ENCODE measurements at regions not wholly inside any gene's neighbourhood (a gene's known extent, or its start where the extent isn't known, plus 50 kb on each side); places are given as distances from the start of the nearest gene placed in this dataset.
"Not testable (repeated sequence)": the region's sequence is repeated elsewhere in the genome, so short reads cannot be mapped to it uniquely, and the experiment has no call there.

DNA sequence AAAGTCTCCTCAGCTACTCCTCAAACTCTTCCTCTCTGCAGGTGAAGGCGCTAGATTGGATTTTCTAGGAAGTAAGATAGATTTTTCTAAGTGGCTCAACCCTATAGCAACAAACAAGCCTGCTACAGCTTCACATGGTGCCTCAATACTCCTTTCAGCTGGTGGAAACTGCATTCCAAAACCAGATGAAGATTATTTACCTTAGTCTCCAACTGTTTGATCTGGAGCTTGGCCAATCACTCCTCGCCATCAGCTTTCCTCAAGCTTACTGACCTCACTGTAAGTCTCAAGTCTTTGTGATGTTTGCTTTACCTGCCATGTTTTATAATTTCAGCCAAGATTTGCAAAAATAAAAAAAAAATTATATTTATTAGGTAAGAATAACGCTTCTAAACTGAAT, 622.4 kb downstream of the CHSY3 start:
- Histone ChIP-seq H3K27ac (ENCODE audit: low read depth, low read length) (no peak overlapping the region), H3K36me3 (ENCODE audit: control insufficient read depth, insufficient read depth, low read length) (no peaks in the 10 kb centered on the region), H3K4me3 (ENCODE audit: low read length) (no peak overlapping the region), H3K27me3 (ENCODE audit: control insufficient read depth, insufficient read depth, low read length) (no peaks in the 10 kb centered on the region), H3K4me1 (ENCODE audit: control insufficient read depth, insufficient read depth, low read length) (no peaks in the 10 kb centered on the region), H3K9ac (ENCODE audit: low read length) (no peak overlapping the region)

DNA sequence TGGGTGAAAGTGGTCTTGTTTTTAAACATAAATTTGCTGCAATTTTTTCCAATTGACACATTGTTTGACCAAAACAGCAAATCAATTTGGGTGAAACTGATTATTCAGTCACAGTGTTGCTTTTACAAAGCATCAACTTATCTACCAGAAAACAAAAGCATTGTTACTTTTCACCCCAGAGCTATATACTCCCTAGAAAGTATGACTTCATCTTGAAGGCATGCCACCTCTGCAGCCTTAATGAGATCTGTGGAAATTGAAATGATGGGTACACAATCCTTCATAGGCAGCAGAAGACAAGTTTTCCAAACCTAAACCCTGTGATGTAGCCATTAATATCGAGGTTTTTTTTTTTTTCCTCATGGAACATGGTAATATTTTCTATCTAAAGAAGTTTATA, 615.9 kb downstream of the CHSY3 start:
- H3K4me3 ChIP-seq (ENCODE audit: low read length), result no peak overlapping the region
- no peaks in the 10 kb centered on the region for H3K27me3 ChIP-seq (ENCODE audit: control insufficient read depth, insufficient read depth, low read length)
- no peaks in the 10 kb centered on the region for H3K4me1 ChIP-seq (ENCODE audit: control insufficient read depth, insufficient read depth, low read length)
- no peak overlapping the region for H3K27ac ChIP-seq (ENCODE audit: low read depth, low read length)
- no peaks in the 10 kb centered on the region for H3K36me3 ChIP-seq (ENCODE audit: control insufficient read depth, insufficient read depth, low read length)
- no peak overlapping the region for H3K9ac ChIP-seq (ENCODE audit: low read length)

DNA sequence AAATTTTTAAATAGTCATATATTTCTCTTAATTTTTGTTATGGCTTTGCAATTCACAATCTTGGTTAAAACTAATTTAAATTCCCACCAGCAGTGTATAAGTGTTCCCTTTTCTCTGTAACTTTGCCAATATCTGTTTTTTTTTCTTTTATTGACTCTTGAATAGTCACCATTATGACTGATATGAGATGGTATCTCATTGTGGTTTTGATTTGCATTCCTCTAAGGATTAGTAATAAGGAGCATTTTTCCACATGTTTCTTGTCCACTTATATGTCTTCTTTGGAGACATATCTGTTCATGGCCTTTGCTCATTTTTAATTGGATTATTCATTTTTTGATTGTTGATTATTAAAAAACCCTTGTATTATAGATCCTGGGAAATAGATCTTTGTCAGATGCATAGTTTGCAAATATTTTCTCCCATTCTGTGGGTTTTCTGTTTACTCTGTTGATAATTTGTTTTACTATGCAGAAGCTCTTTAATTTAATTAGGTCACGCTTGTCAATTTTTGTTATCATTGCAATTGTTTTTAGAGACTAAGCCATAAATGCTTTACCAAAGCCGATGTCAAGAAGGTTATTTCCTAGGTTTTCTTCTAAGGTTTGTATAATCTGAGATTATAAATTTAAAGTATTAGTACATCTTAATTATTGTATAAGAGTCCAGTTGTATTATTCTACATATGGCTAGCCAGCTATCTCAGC, 610.9 kb downstream of the CHSY3 start:
- Histone ChIP-seq H3K4me1 (ENCODE audit: control insufficient read depth, insufficient read depth, low read length) (no peaks in the 10 kb centered on the region), H3K9ac (ENCODE audit: low read length) (no peak overlapping the region), H3K4me3 (ENCODE audit: low read length) (no peak overlapping the region), H3K36me3 (ENCODE audit: control insufficient read depth, insufficient read depth, low read length) (no peaks in the 10 kb centered on the region), H3K27me3 (ENCODE audit: control insufficient read depth, insufficient read depth, low read length) (no peaks in the 10 kb centered on the region), H3K27ac (ENCODE audit: low read depth, low read length) (no peak overlapping the region)

DNA sequence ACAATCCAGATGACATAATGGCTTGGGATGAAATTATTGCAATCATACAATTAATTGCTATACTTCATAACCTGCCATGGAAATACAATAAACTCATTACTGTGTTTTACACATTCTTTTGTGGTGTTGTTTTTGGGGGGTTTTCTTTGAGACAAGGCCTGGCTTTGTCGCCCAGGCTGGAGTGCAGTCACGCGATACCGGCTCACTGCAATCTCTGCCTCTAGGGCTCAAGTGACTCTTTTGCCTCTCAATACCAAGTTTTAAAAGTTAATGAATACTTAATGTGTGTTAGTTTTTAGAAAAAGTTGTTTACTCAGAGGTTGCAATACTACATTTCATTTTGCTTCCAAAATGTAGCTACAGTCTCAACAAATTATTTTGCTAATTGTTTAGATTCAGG, 598.4 kb downstream of the CHSY3 start:
- Histone ChIP-seq H3K36me3 (ENCODE audit: control insufficient read depth, insufficient read depth, low read length) (no peaks in the 10 kb centered on the region), H3K9ac (ENCODE audit: low read length) (no peak overlapping the region), H3K27me3 (ENCODE audit: control insufficient read depth, insufficient read depth, low read length) (no peaks in the 10 kb centered on the region), H3K4me1 (ENCODE audit: control insufficient read depth, insufficient read depth, low read length) (no peaks in the 10 kb centered on the region), H3K4me3 (ENCODE audit: low read length) (no peak overlapping the region), H3K27ac (ENCODE audit: low read depth, low read length) (no peak overlapping the region)

GRCh38 chr5:130501151-130501865, 597.0 kb downstream of the CHSY3 start:
- Histone ChIP-seq H3K4me1 (ENCODE audit: control insufficient read depth, insufficient read depth, low read length) (no peaks in the 10 kb centered on the region), H3K27me3 (ENCODE audit: control insufficient read depth, insufficient read depth, low read length) (no peaks in the 10 kb centered on the region), H3K36me3 (ENCODE audit: control insufficient read depth, insufficient read depth, low read length) (no peaks in the 10 kb centered on the region), H3K9ac (ENCODE audit: low read length) (no peak overlapping the region), H3K27ac (ENCODE audit: low read depth, low read length) (no peak overlapping the region), H3K4me3 (ENCODE audit: low read length) (no peak overlapping the region)

DNA sequence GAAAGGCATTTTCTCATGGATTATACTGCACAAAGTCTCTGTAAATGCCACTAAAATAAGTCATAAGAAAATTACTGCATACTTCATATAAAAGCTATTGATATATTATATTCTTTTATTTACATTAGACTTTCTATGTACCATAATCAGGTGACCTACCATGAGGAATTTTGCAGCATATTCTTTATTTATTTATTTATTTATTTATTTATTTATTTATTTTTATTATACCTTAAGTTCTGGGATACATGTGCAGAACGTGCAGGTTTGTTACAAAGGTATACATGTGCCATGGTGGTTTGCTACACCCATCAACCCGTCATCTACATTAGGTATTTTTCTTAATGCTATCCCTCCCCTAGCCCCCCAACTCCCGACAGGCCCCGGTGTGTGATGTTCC, 596.2 kb downstream of the CHSY3 start:
- not testable (repeated sequence) for H3K36me3 ChIP-seq (ENCODE audit: control insufficient read depth, insufficient read depth, low read length); H3K4me1 ChIP-seq (ENCODE audit: control insufficient read depth, insufficient read depth, low read length); H3K27ac ChIP-seq (ENCODE audit: low read depth, low read length); H3K27me3 ChIP-seq (ENCODE audit: control insufficient read depth, insufficient read depth, low read length); H3K9ac ChIP-seq (ENCODE audit: low read length); H3K4me3 ChIP-seq (ENCODE audit: low read length)

DNA sequence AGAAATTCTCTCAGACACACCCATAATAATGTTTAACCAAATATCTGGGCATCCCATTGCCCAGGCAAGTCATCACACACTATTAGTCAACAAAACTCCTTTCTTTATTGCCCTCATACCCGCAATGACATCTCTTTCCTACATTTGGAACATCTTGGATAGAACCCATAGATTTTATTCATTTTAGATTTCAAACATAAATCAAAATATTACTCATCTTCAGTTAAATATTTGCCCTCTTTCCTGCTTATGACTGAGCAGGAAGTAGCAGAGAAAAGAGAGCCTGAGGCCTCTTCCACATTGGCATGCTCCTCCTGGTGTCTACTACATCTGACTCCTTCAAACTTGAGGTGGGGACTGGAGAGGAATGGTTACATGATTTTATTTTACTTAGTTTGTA, 592.0 kb downstream of the CHSY3 start:
- H3K4me1 ChIP-seq (ENCODE audit: control insufficient read depth, insufficient read depth, low read length), result no peaks in the 10 kb centered on the region

GRCh38 chr5:130488252-130488651, 584.0 kb downstream of the CHSY3 start:
- Histone ChIP-seq H3K27me3 (ENCODE audit: control insufficient read depth, insufficient read depth, low read length) (no peaks in the 10 kb centered on the region), H3K4me1 (ENCODE audit: control insufficient read depth, insufficient read depth, low read length) (no peaks in the 10 kb centered on the region), H3K9ac (ENCODE audit: low read length) (no peak overlapping the region), H3K27ac (ENCODE audit: low read depth, low read length) (no peak overlapping the region), H3K36me3 (ENCODE audit: control insufficient read depth, insufficient read depth, low read length) (no peaks in the 10 kb centered on the region), H3K4me3 (ENCODE audit: low read length) (no peak overlapping the region)

More for the DNA sequence above, 592.0 kb downstream of the CHSY3 start:
- Histone ChIP-seq H3K4me3 (ENCODE audit: low read length) (no peak overlapping the region), H3K27me3 (ENCODE audit: control insufficient read depth, insufficient read depth, low read length) (no peaks in the 10 kb centered on the region), H3K36me3 (ENCODE audit: control insufficient read depth, insufficient read depth, low read length) (no peaks in the 10 kb centered on the region), H3K27ac (ENCODE audit: low read depth, low read length) (no peak overlapping the region), H3K9ac (ENCODE audit: low read length) (no peak overlapping the region)

GRCh38 chr5:130479045-130479804, 575.0 kb downstream of the CHSY3 start:
- no peaks in the 10 kb centered on the region for H3K4me1 ChIP-seq (ENCODE audit: control insufficient read depth, insufficient read depth, low read length)
- no peak overlapping the region for H3K4me3 ChIP-seq (ENCODE audit: low read length)
- no peak overlapping the region for H3K9ac ChIP-seq (ENCODE audit: low read length)
- H3K36me3 ChIP-seq (ENCODE audit: control insufficient read depth, insufficient read depth, low read length), result no peaks in the 10 kb centered on the region
- no peak overlapping the region for H3K27ac ChIP-seq (ENCODE audit: low read depth, low read length)
- no peaks in the 10 kb centered on the region for H3K27me3 ChIP-seq (ENCODE audit: control insufficient read depth, insufficient read depth, low read length)

GRCh38 chr5:130476325-130476724, 572.1 kb downstream of the CHSY3 start:
- H3K4me3 ChIP-seq (ENCODE audit: low read length), result no peak overlapping the region
- no peaks in the 10 kb centered on the region for H3K27me3 ChIP-seq (ENCODE audit: control insufficient read depth, insufficient read depth, low read length)
- H3K27ac ChIP-seq (ENCODE audit: low read depth, low read length), result no peak overlapping the region
- no peak overlapping the region for H3K9ac ChIP-seq (ENCODE audit: low read length)
- no peaks in the 10 kb centered on the region for H3K4me1 ChIP-seq (ENCODE audit: control insufficient read depth, insufficient read depth, low read length)
- H3K36me3 ChIP-seq (ENCODE audit: control insufficient read depth, insufficient read depth, low read length), result no peaks in the 10 kb centered on the region

GRCh38 chr5:130462516-130462915, 558.3 kb downstream of the CHSY3 start:
- Histone ChIP-seq H3K27ac (ENCODE audit: low read depth, low read length) (no peak overlapping the region), H3K27me3 (ENCODE audit: control insufficient read depth, insufficient read depth, low read length) (no peaks in the 10 kb centered on the region), H3K9ac (ENCODE audit: low read length) (no peak overlapping the region), H3K36me3 (ENCODE audit: control insufficient read depth, insufficient read depth, low read length) (no peaks in the 10 kb centered on the region), H3K4me1 (ENCODE audit: control insufficient read depth, insufficient read depth, low read length) (no peaks in the 10 kb centered on the region), H3K4me3 (ENCODE audit: low read length) (no peak overlapping the region)

GRCh38 chr5:130455175-130455574, 550.9 kb downstream of the CHSY3 start:
- Histone ChIP-seq H3K9ac (ENCODE audit: low read length) (no peak overlapping the region), H3K27ac (ENCODE audit: low read depth, low read length) (no peak overlapping the region), H3K27me3 (ENCODE audit: control insufficient read depth, insufficient read depth, low read length) (no peaks in the 10 kb centered on the region), H3K4me3 (ENCODE audit: low read length) (no peak overlapping the region), H3K36me3 (ENCODE audit: control insufficient read depth, insufficient read depth, low read length) (no peaks in the 10 kb centered on the region), H3K4me1 (ENCODE audit: control insufficient read depth, insufficient read depth, low read length) (no peaks in the 10 kb centered on the region)

Data from rectal smooth muscle tissue (tissue), 1 donor.